HG03095 (cell line): ENCODE measurements at regions not wholly inside any gene's neighbourhood (a gene's known extent, or its start where the extent isn't known, plus 50 kb on each side); places are given as distances from the start of the nearest gene placed in this dataset.

Source experiments
- ATAC-seq: cut with Tn5 transposase; IDR thresholded peaks from one replicate; pipeline ENCODE4 v1.9.1; 2021; ENCODE audit warnings: moderate library complexity; ENCODE audit not compliant: unreplicated experiment

- no peak for ATAC-seq
Observed at GRCh38 chr5:173383711-173384110, 55.5 kb upstream of the STC2 start.

DNA sequence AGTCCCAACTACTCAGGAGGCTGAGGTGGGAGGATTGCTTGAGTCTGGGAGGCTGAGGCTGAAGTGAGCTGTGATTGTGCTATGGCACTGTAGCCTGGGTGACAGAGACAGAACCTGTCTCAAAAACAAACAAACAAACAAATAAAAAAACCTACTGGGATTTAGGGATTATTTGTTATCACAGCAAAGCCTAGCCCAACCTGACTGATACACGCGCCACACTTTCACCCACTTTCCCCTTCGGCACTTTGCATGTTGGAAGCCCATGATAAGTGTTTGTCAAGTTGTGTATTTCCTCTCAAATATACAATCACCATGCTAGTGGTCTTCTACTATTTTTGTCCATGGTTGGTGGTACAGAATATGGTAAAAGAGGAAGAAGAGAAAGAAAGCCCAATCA lies 50.5 kb upstream of the STC2 start:
- no peak for ATAC-seq
